ENCODE measurements at regions not wholly inside any gene's neighbourhood (a gene's known extent, or its start where the extent isn't known, plus 50 kb on each side); places are given as distances from the start of the nearest gene placed in this dataset.

GRCh38 chr20:40304119-40304613 lies 384.9 kb downstream of the MAFB start (continued):
- TF ChIP-seq ZNF462 (CRISPR knock-in tag; IDR thresholded peaks at IDR 0.05) (no peak), EZH2phosphoT487 (IDR thresholded peaks at IDR 0.05; ENCODE audit: unreplicated experiment) (no peak)

DNA sequence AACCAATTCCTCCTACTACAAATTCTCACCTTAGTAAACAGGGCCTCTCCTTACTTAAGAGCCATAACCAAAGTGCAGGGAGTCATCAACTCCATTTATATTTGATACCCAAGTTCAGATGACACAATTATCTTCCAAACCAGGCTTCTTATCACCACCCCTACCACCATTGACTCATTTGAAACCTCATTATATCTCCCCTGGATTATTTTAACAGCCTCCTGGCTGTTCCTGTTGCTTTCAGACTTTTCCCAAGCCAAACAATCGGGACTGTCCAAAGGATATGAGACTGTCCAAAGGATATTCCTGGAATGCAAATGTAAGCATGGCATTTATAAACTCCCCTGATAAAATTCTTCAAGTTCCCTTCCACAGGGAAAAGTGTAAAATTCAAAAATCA lies 394.3 kb downstream of the MAFB start:
- H3K4me1 Mint-ChIP-seq: peaks cover 4% of the 10 kb centered on the region; the same call in 2 of the 3 replicates
- ATAC-seq (no peak), DNase-seq (ENCODE audit: low spot score) (no peak)
- Histone ChIP-seq H3K36me3 (ENCODE audit: insufficient read depth) (no peaks in the 10 kb centered on the region; the same call in 1 of the 2 replicates), H3K9me2 (ENCODE audit: insufficient read depth) (peaks cover 9% of the 10 kb centered on the region; the same call in 1 of the 2 replicates), H4K20me1 (replicated peaks; ENCODE audit: insufficient read depth) (no peaks in the 10 kb centered on the region), H3K79me2 (replicated peaks; ENCODE audit: insufficient read depth) (no peaks in the 10 kb centered on the region), H3K4me1 (ENCODE audit: insufficient read depth) (peaks cover 6% of the 10 kb centered on the region; the same call in 1 of the 2 replicates), H3F3A (replicated peaks; ENCODE audit: low read depth) (no peaks in the 10 kb centered on the region), H3K4me3 (no peak overlapping the region), H3K4me2 (no peak overlapping the region), H2AFZ (0 out of 2 replicates have a peak overlapping the region, but pooled peaks have one; percentile 16), H3K27ac (ENCODE audit: low read depth) (no peak overlapping the region), H3K27me3 (ENCODE audit: insufficient read depth) (no peaks in the 10 kb centered on the region)
- H3K27me3 Mint-ChIP-seq (ENCODE audit: insufficient read depth, low read depth, poor library complexity): no peaks in the 10 kb centered on the region
- no peaks in the 10 kb centered on the region for H3K36me3 Mint-ChIP-seq (ENCODE audit: low read depth)
- no peak overlapping the region for H3K4me3 Mint-ChIP-seq
- H3K27ac Mint-ChIP-seq: no peak overlapping the region
- no peaks in the 10 kb centered on the region for H3K9me3 Mint-ChIP-seq
- TF ChIP-seq, protein P1, sequence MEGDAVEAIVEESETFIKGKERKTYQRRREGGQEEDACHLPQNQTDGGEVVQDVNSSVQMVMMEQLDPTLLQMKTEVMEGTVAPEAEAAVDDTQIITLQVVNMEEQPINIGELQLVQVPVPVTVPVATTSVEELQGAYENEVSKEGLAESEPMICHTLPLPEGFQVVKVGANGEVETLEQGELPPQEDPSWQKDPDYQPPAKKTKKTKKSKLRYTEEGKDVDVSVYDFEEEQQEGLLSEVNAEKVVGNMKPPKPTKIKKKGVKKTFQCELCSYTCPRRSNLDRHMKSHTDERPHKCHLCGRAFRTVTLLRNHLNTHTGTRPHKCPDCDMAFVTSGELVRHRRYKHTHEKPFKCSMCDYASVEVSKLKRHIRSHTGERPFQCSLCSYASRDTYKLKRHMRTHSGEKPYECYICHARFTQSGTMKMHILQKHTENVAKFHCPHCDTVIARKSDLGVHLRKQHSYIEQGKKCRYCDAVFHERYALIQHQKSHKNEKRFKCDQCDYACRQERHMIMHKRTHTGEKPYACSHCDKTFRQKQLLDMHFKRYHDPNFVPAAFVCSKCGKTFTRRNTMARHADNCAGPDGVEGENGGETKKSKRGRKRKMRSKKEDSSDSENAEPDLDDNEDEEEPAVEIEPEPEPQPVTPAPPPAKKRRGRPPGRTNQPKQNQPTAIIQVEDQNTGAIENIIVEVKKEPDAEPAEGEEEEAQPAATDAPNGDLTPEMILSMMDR (conservative IDR thresholded peaks at IDR 0.05; ENCODE audit: low read depth in 2 of 2): no peak
- TF ChIP-seq JUNB (IDR thresholded peaks at IDR 0.05; ENCODE audit: unreplicated experiment): no peak
- no peak for TF ChIP-seq EZH2 (IDR thresholded peaks at IDR 0.05; ENCODE audit: low read depth, unreplicated experiment)
- no peak for TF ChIP-seq ZNF331 (CRISPR knock-in tag; IDR thresholded peaks at IDR 0.05; ENCODE audit: low read depth)
- TF ChIP-seq NANOG (IDR thresholded peaks at IDR 0.05; ENCODE audit: borderline replicate concordance): no peak
- no peak for TF ChIP-seq POLR2AphosphoS5 (IDR thresholded peaks at IDR 0.05; ENCODE audit: low read depth)
- no peak for TF ChIP-seq EZH2phosphoT487 (IDR thresholded peaks at IDR 0.05; ENCODE audit: unreplicated experiment)
- TF ChIP-seq CREB1 (CRISPR knock-in tag; IDR thresholded peaks at IDR 0.05; ENCODE audit: low read depth): no peak
- no peak for TF ChIP-seq ZNF114 (CRISPR knock-in tag; IDR thresholded peaks at IDR 0.05)
- TF ChIP-seq, protein P2, sequence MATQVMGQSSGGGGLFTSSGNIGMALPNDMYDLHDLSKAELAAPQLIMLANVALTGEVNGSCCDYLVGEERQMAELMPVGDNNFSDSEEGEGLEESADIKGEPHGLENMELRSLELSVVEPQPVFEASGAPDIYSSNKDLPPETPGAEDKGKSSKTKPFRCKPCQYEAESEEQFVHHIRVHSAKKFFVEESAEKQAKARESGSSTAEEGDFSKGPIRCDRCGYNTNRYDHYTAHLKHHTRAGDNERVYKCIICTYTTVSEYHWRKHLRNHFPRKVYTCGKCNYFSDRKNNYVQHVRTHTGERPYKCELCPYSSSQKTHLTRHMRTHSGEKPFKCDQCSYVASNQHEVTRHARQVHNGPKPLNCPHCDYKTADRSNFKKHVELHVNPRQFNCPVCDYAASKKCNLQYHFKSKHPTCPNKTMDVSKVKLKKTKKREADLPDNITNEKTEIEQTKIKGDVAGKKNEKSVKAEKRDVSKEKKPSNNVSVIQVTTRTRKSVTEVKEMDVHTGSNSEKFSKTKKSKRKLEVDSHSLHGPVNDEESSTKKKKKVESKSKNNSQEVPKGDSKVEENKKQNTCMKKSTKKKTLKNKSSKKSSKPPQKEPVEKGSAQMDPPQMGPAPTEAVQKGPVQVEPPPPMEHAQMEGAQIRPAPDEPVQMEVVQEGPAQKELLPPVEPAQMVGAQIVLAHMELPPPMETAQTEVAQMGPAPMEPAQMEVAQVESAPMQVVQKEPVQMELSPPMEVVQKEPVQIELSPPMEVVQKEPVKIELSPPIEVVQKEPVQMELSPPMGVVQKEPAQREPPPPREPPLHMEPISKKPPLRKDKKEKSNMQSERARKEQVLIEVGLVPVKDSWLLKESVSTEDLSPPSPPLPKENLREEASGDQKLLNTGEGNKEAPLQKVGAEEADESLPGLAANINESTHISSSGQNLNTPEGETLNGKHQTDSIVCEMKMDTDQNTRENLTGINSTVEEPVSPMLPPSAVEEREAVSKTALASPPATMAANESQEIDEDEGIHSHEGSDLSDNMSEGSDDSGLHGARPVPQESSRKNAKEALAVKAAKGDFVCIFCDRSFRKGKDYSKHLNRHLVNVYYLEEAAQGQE (IDR thresholded peaks at IDR 0.05; ENCODE audit: unreplicated experiment): no peak
- TF ChIP-seq, protein P3, sequence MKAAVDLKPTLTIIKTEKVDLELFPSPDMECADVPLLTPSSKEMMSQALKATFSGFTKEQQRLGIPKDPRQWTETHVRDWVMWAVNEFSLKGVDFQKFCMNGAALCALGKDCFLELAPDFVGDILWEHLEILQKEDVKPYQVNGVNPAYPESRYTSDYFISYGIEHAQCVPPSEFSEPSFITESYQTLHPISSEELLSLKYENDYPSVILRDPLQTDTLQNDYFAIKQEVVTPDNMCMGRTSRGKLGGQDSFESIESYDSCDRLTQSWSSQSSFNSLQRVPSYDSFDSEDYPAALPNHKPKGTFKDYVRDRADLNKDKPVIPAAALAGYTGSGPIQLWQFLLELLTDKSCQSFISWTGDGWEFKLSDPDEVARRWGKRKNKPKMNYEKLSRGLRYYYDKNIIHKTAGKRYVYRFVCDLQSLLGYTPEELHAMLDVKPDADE (IDR thresholded peaks at IDR 0.05): no peak
- TF ChIP-seq STAT1 (IDR thresholded peaks at IDR 0.05; ENCODE audit: unreplicated experiment): no peak
